Activated naive CD4-positive, alpha-beta T cell treated with anti-CD3 and anti-CD28 coated beads, Interleukin-2, amount 50 U/mL, for 16 hours (primary cell): ENCODE measurements at regions not wholly inside any gene's neighbourhood (a gene's known extent, or its start where the extent isn't known, plus 50 kb on each side); places are given as distances from the start of the nearest gene placed in this dataset.

Experiments used
- DNase-seq: peaks from one replicate; pipeline ENCODE4 v3.0.0-alpha.2; 2020

GRCh38 chr16:18050777-18051176 lies 285.8 kb downstream of the NPIPA8 start:
- no peak for DNase-seq

DNA sequence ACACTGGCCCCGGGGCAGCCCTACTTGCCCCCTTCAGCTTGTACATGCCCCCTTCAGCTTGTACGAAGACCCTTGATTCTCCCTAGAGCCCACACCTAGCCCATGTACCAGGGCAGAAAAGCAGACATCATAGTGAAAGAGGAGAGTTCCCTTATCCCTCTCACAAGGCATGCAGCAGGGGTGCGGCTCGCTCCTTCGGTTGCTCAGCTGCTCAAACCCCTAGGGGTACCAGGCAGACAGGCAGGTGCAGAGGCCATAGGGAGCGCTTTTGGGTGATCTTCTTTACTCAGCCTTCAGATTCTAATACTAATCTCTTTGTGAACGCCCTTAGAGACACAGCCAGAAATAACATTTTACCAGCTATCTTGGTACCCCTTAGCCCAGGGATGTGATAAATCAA lies 286.3 kb downstream of the NPIPA8 start:
- DNase-seq = no peak

- DNase-seq = no peak
Observed at GRCh38 chr16:18049547-18050133, 286.9 kb downstream of the NPIPA8 start.

GRCh38 chr16:18048853-18049546 lies 287.5 kb downstream of the NPIPA8 start:
- no peak for DNase-seq

GRCh38 chr16:18047761-18048160 lies 288.8 kb downstream of the NPIPA8 start:
- no peak for DNase-seq

DNA sequence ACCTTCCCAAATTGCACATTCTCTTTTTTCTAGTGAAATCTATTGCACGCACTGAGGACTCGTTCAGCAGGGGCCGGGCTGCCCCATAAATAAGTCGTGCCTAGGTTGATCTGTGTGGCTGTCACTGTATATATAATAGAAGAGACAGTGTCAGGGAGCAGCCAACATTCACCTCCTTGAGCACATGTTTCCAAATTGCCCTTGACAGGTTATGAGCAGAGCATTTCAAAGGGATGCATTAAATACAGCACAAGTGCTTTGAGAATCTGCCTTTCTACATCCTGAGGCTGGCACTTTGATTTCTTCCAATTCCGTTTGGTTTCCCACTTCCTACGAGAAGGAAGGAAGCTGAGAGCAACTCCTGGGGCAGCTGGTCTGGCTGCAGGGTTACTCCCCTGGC lies 291.2 kb downstream of the NPIPA8 start:
- DNase-seq = no peak

DNA sequence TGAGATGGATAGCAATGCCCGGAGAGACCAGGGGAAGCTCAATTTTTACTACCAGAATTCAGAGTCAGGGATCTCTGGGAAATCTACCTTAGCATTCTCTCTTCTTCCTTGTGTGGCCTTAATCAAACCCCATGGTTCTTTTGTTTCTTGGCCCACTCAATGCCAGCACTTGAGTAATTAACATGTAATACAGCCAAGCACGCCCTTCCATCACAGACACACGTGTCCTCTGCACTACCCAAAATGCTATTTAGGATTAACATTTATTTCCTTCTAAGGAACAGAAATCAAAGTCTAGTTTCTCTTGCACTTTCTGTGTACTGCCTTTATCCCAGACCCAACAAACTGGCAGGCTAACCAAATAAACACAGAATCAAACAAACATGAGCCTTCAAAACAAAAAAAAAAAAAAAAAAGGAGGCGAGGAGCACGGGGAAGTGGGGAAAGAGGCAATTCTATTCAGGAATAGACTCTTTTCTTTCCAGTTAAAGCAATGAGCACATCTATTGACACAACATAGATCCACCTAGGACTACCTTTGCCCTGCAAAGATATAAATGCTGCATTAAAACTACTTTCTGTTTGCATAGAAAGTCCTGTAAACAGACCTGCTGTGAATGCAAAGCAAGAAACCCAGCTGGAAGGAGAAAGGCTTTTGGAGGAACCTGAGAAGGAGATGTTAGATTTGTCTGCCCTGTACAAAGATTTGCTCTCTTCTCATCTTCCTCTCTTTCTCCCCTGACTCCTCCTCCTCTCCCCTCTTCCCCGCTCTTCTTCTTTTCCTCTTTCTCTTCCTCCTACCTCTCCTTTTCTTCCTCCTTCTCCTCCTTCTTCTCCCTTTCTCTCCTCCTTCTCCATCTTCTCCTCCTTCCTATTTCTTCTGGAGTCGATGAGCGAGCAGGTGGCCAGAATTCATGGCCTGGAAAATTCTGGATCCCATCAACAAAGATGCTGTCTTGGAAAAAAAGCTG lies 294.4 kb downstream of the NPIPA8 start:
- no peak for DNase-seq

GRCh38 chr16:18039931-18040330 lies 296.6 kb downstream of the NPIPA8 start:
- DNase-seq = no peak

- no peak for DNase-seq
Observed at GRCh38 chr16:18037051-18037450, 299.5 kb downstream of the NPIPA8 start.

DNA sequence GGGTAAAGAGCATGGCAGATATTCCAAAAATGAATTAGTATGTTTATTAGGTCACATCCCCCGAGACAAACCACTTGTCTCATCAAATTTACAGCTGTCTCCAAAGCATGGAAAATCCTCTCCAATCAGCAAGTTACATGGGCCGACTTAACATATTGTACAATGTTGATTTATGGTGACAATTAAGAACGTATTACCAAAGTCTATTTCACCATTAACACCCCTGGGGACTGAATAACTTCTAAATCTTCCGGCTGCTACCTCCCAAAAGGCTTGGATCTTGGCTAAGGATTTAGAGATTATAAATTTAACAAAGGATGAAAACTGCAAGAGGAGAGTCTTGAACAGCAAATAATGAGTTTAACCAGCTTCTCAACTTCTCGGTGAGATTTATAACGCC lies 311.9 kb downstream of the NPIPA8 start:
- no peak for DNase-seq

DNA sequence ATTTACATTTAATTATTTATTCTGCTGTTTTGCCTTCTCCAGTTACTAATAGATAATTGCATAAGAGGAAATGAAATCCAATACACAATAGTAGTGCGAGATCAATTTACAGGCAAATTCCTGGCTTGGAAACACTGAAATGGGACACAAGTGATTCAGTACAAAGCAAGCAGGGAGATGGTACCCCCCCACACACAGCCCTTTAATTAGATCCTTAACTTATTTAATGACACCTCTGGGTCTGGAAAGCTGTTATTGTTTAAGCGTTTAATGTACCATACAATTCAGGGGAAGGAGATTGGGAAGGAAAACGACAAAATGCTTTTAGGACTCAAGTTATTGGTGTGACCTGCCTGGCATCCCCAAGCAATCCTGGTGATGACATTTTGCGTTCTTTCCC lies 318.2 kb downstream of the NPIPA8 start:
- DNase-seq = no peak

- DNase-seq = no peak
Observed at GRCh38 chr16:18013863-18014262, 322.7 kb downstream of the NPIPA8 start.

DNA sequence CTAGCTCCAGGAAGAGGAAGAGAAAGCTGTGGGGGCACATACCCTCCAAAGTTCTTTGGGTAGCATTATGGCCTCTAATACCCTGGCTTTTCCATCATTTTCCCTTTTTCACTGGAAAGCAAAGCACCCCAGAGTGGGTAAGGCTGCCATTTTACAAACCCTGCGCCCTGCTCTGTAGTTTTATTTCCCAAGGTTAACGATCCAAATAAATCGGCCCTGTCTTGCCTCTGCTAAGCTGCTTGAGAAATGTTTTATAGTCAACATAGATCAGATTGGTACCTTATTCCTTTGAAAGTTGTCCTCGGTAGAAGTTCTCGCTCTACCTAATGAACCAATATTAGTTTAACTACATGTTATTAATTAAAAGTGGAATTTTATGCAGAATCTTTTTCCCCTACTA lies 328.2 kb downstream of the NPIPA8 start:
- DNase-seq = no peak

DNA sequence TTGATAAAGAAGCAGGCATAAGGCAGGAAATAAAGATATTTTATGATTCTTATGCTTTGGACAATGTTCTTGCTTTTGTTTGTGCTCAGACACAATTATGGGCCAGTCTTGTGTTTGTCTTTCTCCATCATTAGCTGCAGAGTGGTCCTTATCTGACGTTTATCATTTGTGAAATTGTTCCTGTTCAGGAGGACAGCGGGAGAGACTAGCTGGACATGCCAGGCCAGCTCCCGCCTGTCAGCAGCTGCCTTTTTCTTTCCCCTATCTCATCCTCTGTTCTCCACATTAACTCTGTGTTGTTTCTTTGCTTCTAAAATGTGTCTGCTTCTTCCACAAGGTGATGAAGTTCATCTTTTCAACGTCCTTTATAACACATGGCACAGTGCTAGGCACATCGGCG lies 333.5 kb downstream of the NPIPA8 start:
- DNase-seq = no peak

DNA sequence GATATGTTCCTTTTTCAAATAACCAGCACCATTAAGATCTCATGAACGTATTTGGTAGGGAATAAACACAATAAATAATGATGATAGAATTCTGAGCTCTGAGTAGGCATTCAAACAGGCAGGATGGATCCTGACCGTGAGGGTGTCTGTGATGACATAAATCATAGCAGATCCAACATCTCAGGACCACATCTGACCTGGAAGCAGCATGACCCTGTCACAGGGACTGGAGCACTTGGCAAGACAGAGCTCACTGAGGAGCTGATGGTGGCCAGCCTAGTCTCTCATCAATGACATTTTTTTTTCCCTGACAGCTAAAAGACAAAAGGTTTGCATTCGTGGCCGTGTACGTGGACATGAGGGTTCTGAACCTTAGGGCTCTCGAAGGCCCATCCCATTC lies 337.5 kb downstream of the NPIPA8 start:
- no peak for DNase-seq

DNA sequence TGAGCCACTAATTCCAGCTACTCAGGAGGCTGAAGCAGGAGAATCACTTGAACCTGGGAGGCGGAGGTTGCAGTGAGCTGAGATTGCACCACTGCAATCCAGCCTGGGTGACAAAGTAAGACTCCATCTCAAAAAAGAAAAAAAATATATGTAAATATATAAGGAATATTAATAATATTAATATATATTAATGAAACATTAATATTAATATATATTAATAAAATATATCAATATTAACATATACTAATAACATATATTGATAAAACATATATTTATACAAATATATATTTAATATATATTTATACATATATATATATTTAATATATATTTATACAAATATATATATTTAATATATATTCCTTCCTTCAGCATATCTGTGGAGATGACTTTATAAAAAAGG lies 338.0 kb downstream of the NPIPA8 start:
- DNase-seq = no peak

- DNase-seq = no peak
Observed at GRCh38 chr16:17994027-17994426, 342.5 kb downstream of the NPIPA8 start.

DNA sequence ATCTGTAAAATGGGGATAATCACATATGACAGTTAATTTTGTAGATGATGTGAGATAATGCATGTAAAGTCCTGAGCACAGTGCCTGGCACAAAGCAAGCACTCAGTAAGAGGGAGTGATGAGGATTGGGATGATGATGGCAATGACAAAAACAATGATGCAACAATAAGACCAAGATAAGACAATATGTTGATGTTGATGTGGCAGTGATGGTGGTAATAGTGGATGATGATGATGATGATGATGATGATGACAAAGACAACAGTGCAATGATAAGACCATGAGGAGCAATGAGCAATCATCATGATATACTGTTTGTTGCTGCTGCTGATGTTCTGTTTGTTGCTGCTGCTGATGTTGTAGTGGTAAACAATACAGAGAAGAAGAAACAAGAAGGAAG lies 344.1 kb downstream of the NPIPA8 start:
- no peak for DNase-seq

GRCh38 chr16:17989255-17989654 lies 347.3 kb downstream of the NPIPA8 start:
- no peak for DNase-seq

DNA sequence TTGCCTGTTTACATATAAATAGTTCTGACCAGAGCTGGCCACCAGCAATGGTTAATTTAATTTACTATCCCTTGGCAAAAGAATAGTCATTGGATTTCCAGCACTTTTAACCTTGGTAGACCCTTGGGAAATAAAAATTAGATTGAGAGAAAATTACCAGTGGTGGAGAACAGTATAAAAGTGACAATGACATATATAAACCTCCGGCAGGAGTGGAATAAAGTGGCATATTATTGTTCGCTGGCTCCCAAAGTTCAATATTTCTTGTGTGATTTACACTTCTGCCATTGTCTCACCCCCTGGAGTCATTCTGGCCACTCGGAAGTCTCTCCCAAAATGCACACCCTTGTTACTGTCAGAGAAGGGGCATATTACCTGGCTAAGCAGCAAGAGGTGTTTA lies 347.7 kb downstream of the NPIPA8 start:
- no peak for DNase-seq

- no peak for DNase-seq
Observed at GRCh38 chr16:17986991-17987390, 349.5 kb downstream of the NPIPA8 start.

- DNase-seq = no peak
Observed at GRCh38 chr16:17984810-17985209, 351.7 kb downstream of the NPIPA8 start.

DNA sequence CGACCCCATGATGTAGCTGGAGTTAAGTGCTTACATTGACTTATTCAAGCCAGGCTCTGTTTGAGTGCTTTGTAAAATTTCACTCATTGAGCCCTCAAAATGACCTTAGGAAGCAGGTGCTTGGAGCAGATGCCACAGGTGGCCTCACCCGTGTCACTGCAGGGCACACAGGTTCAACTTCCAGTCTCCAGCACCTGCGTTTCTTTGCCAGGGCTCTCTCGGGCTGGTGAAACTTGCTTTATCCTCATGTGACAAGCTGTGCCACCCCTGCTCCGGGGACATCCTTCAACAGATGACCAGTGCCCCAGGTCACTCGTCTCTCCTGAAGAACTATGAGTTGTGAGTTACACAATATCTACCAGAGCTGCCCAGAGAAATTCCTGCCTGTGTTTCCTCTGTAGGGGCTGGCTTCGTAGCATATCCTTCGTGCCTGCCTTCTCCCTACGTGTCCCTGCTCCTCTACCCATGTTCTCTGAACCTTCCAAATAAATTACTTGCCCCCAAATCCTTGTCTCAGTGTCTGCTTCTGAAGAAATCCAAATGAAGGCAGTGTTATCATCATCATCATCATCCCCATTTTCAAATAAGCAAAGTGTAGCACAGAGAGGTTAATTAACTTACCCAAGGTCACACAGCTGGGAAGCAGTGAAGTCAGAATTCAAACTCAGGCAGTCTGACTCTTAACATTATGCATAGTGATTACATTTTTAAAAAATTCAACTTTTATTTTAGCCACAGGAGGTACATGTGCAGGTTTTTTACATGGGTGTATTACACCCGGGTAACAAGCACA lies 352.5 kb downstream of the NPIPA8 start:
- no peak for DNase-seq
